BE2C (cell line): ENCODE measurements at regions not wholly inside any gene's neighbourhood (a gene's known extent, or its start where the extent isn't known, plus 50 kb on each side); places are given as distances from the start of the nearest gene placed in this dataset.
"Not testable (repeated sequence)": the region's sequence is repeated elsewhere in the genome, so short reads cannot be mapped to it uniquely, and the experiment has no call there.

Experiments used
- DNase-seq: peaks from one replicate; pipeline ENCODE4 v3.0.0-alpha.2; 2020
- H3K27me3 ChIP-seq: fragments of 250-450 bp; sonication (Bioruptor Pico); 2 replicates; pipeline ENCODE4 v1.5.1; 2020; ENCODE audit warnings: mild to moderate bottlenecking
- H3K36me3 ChIP-seq: fragments of 250-450 bp; sonication (Bioruptor Pico); 2 replicates; pipeline ENCODE4 v1.5.1; 2020; ENCODE audit warnings: mild to moderate bottlenecking
- H3K4me1 ChIP-seq: fragments of 250-450 bp; sonication (Bioruptor Pico); 2 replicates; pipeline ENCODE4 v1.5.1; 2020
- H3K4me3 ChIP-seq: 2 replicates; pipeline ENCODE4 v1.5.1; 2011; ENCODE audit warnings: low read depth, low read length
- H3K9me3 ChIP-seq: fragments of 250-450 bp; sonication (Bioruptor Pico); 2 replicates; pipeline ENCODE4 v1.5.1; 2020
- TF ChIP-seq, protein P1 (sequence below): IDR thresholded peaks from 2 replicates; pipeline ENCODE4 v1.5.1; 2012; ENCODE audit warnings: mild to moderate bottlenecking, low read depth, low read length

DNA sequence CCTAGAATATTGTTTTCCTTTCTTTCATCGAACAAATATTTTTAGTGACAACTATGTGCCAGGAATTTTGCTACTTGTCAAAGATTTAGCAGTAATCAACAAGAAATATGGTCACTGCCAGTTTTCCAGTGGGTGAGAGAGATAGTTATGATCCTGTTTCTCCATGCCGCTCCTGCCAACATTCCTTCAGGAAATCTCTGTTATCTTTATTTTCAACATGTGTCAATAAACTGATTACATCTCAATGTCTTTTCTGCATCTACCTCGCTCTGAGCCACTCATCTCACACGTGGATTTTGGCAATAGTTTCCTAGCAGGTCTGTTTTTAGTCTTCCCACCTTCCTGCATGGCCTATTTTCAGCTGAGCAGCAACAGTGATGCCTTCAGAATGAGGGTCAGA lies 650.0 kb upstream of the STXBP6 start:
- H3K4me1 ChIP-seq, result no peaks in the 10 kb centered on the region
- H3K9me3 ChIP-seq, result no peaks in the 10 kb centered on the region; the same call in 1 of the 2 replicates
- H3K27me3 ChIP-seq, result no peaks in the 10 kb centered on the region
- TF ChIP-seq, protein P1, sequence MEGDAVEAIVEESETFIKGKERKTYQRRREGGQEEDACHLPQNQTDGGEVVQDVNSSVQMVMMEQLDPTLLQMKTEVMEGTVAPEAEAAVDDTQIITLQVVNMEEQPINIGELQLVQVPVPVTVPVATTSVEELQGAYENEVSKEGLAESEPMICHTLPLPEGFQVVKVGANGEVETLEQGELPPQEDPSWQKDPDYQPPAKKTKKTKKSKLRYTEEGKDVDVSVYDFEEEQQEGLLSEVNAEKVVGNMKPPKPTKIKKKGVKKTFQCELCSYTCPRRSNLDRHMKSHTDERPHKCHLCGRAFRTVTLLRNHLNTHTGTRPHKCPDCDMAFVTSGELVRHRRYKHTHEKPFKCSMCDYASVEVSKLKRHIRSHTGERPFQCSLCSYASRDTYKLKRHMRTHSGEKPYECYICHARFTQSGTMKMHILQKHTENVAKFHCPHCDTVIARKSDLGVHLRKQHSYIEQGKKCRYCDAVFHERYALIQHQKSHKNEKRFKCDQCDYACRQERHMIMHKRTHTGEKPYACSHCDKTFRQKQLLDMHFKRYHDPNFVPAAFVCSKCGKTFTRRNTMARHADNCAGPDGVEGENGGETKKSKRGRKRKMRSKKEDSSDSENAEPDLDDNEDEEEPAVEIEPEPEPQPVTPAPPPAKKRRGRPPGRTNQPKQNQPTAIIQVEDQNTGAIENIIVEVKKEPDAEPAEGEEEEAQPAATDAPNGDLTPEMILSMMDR, result no peak
- H3K4me3 ChIP-seq, result no peak overlapping the region
- no peaks in the 10 kb centered on the region for H3K36me3 ChIP-seq
- DNase-seq, result no peak

DNA sequence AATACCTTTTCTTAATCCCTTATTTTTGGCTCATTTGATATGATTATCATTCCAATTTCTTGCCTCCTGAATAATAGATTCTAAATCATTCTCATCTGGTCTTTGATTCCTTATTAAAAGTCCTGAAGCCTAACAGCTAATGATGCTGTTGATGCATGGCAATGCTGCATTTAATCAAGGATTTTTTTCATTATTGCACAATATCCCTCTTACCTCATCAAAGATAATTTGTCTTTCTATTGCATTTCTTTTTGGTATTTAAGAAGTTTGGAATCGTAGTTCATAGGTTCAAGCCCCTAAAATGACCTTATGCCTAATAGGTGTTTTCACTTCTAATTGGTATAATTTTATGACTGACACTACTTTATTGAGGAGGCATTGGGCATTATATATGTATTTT lies 648.2 kb upstream of the STXBP6 start:
- Histone ChIP-seq H3K36me3 (no peaks in the 10 kb centered on the region), H3K4me3 (no peak overlapping the region), H3K4me1 (no peaks in the 10 kb centered on the region), H3K27me3 (no peaks in the 10 kb centered on the region), H3K9me3 (no peaks in the 10 kb centered on the region; the same call in 1 of the 2 replicates)
- TF ChIP-seq, protein P1, result no peak
- DNase-seq, result no peak

DNA sequence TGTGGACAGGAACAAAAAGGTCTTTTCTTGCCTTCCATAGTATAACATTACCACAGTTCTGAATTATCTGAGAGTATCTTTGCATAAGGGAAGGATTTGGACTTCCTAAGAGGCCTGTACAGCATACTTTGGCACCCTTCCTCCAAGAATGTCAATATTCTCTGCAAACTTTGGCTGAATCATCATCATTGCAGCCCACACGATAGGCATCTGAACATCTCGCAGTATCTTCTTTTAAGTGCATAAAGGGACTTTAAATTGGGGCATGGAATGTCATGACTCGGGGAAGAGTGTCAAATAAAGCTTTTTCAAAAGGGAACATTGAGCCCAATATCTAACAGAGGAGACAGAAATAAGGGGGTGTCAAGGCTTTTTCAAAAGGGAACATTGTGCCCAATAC lies 646.2 kb upstream of the STXBP6 start:
- Histone ChIP-seq H3K27me3 (no peaks in the 10 kb centered on the region), H3K4me3 (no peak overlapping the region), H3K4me1 (no peaks in the 10 kb centered on the region), H3K36me3 (no peaks in the 10 kb centered on the region), H3K9me3 (no peaks in the 10 kb centered on the region; the same call in 1 of the 2 replicates)
- TF ChIP-seq, protein P1, result no peak
- DNase-seq, result no peak

DNA sequence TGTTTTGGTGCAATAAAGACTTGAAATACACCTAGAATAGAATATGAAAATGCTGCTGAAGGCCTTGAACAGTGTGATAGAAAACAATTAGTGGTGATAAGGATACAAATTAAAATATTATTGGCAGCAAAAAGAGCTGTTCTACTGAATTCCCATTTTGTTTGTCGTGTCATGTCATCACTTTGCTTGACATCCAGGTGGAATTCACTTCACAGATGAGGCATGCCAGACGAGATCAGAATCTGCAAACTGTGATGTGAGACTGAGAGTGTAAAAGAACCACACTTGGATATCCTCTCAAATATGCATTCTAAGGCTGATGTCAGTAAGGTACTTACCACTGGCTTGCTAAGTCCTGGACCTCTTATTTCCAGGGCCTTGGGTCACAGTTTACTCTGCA lies 635.1 kb upstream of the STXBP6 start:
- Histone ChIP-seq H3K4me3 (no peak overlapping the region), H3K27me3 (no peaks in the 10 kb centered on the region), H3K9me3 (no peaks in the 10 kb centered on the region; the same call in 1 of the 2 replicates), H3K36me3 (no peaks in the 10 kb centered on the region), H3K4me1 (no peaks in the 10 kb centered on the region)
- TF ChIP-seq, protein P1, result no peak
- no peak for DNase-seq

DNA sequence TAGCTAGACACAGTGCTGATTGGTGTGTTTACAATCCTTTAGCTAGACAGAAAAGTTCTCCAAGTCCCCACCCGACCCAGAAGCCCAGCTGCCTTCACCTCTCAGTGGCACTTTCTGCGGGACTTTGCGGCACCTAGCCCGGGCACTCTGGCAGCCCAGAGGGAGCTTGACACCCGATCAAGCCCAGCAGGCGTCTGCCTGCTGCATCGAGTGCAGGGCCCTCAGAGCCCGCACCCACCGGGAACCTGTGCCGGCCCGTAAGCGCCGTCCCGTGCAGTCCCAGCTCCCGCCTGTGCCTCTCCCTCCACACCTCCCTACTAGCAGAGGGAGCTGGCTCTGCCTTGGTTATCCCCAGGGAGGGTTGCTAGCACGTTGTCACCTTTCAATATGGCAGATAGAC lies 631.0 kb upstream of the STXBP6 start:
- Histone ChIP-seq H3K36me3 (no peaks in the 10 kb centered on the region), H3K27me3 (no peaks in the 10 kb centered on the region), H3K4me3 (no peak overlapping the region), H3K4me1 (no peaks in the 10 kb centered on the region), H3K9me3 (no peaks in the 10 kb centered on the region; the same call in 1 of the 2 replicates)
- DNase-seq, result no peak
- TF ChIP-seq, protein P1, result no peak

DNA sequence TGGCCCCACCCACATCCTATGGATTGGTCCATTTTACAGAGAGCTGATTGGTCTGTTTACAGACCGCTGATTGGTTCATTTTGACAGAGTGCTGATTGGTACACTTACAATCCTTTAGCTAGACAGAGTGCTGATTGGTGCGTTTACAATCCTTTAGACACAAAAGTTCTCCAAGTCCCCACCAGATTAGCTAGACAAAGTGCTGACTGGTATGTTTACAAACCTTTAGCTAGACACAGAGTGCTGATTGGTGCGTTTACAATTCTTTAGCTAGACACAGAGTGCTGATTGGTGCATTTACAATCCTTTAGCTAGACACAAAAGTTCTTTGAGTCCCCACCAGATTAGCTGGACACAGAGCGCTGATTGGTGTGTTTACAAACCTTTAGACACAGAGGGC lies 630.6 kb upstream of the STXBP6 start:
- not testable (repeated sequence) for H3K4me3 ChIP-seq, H3K36me3 ChIP-seq, DNase-seq, H3K4me1 ChIP-seq, H3K9me3 ChIP-seq, H3K27me3 ChIP-seq

DNA sequence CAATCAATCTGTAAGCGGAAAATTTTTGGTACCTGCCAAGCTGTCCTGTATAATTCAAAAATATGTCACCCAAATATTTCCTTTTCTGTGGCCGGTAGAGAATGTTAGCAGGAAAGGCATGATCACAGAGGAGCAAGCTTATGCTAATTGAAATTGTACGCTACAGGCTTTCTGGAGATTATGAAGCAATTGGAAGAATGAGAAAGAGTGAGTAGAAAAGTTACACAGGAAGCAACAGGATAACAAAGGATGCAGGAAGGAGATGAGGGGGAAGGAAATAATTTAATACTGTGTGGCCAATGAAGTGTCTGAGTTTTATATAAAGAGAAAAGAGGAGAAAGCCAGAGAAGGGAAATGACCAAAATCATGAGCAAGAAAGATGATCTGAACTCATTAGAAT lies 627.2 kb upstream of the STXBP6 start:
- no peaks in the 10 kb centered on the region for H3K4me1 ChIP-seq
- DNase-seq, result no peak
- no peak overlapping the region for H3K4me3 ChIP-seq
- H3K27me3 ChIP-seq, result no peaks in the 10 kb centered on the region
- TF ChIP-seq, protein P1, result no peak
- no peaks in the 10 kb centered on the region for H3K9me3 ChIP-seq
- H3K36me3 ChIP-seq, result no peaks in the 10 kb centered on the region
